GM12875 (cell line): ENCODE measurements at regions not wholly inside any gene's neighbourhood (a gene's known extent, or its start where the extent isn't known, plus 50 kb on each side); places are given as distances from the start of the nearest gene placed in this dataset.
"Not testable (repeated sequence)": the region's sequence is repeated elsewhere in the genome, so short reads cannot be mapped to it uniquely, and the experiment has no call there.

Experiments
- H3K4me3 ChIP-seq: one replicate; pipeline ENCODE4 v1.5.1; 2011; ENCODE audit warnings: low read depth, low read length, control low read depth
- TF ChIP-seq, protein P1 (sequence below): IDR thresholded peaks from 2 replicates; pipeline ENCODE4 v1.5.1; 2011; ENCODE audit warnings: low read depth, mild to moderate bottlenecking, control low read depth, inconsistent platforms, low read length, moderate library complexity, borderline replicate concordance; ENCODE audit not compliant: insufficient read depth

- H3K4me3 ChIP-seq = no peak overlapping the region
Observed at GRCh38 chr2:58475756-58476155, 234.6 kb upstream of the FANCL start.

DNA sequence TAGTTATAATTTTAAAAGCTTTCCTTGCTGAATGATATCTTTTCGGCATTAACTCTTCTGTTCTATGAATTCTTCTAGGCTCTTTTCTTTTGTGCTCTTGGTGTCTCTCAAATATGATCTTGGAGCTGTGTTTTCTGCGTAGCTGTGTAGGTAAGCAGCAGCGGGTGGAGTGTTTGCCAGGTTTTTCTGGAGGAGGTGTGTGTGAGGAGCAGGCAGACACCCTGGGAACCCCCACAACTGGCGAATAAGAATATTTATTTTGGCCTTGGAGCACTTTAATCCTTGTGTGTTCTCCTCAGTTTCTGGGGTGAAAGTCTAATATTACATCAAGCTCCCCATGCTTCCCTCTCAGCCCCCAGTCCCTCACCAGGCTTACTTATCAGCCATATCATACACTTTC lies 232.0 kb upstream of the FANCL start:
- TF ChIP-seq, protein P1, sequence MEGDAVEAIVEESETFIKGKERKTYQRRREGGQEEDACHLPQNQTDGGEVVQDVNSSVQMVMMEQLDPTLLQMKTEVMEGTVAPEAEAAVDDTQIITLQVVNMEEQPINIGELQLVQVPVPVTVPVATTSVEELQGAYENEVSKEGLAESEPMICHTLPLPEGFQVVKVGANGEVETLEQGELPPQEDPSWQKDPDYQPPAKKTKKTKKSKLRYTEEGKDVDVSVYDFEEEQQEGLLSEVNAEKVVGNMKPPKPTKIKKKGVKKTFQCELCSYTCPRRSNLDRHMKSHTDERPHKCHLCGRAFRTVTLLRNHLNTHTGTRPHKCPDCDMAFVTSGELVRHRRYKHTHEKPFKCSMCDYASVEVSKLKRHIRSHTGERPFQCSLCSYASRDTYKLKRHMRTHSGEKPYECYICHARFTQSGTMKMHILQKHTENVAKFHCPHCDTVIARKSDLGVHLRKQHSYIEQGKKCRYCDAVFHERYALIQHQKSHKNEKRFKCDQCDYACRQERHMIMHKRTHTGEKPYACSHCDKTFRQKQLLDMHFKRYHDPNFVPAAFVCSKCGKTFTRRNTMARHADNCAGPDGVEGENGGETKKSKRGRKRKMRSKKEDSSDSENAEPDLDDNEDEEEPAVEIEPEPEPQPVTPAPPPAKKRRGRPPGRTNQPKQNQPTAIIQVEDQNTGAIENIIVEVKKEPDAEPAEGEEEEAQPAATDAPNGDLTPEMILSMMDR = no peak
- no peak overlapping the region for H3K4me3 ChIP-seq

More at GRCh38 chr2:58475756-58476155, 234.6 kb upstream of the FANCL start:
- TF ChIP-seq, protein P1 = no peak

DNA sequence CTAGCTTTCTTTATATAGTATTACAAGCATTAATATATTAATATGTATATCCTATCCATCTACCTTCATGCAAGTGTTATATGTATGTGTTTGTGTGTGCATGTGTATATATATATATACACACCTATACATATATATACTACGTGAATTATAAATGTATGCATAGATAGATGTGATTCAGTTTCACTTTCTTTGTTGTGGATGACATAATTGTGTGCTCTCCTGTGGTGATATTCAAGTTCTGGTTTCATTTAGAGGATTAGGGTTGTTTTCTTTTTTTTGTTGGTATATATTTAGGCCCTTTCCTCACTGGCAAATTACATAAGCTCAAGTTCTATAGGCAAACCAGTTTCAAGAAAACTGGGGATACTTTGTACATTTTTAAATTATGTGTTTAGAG lies 225.7 kb upstream of the FANCL start:
- TF ChIP-seq, protein P1 = no peak
- no peak overlapping the region for H3K4me3 ChIP-seq

DNA sequence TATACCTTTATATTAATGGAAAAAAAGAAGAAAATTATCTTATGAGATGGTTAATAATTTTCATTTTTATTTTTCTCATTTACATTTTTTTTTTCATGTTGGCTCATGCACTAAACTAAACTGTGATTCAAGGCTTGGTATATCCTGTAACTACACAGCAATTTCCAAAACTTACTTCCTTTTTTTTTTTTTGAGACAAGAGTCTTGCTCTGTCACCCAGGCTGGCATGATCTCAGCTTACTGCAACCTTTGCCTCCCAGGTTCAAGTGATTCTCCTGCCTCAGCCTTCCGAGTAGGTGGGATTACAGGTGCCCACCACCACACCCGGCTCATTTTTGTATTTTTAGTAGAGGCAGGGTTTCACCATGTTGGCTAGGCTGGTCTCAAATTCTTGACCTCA lies 224.9 kb upstream of the FANCL start:
- not testable (repeated sequence) for H3K4me3 ChIP-seq

- TF ChIP-seq, protein P1 = no peak
- H3K4me3 ChIP-seq = no peak overlapping the region
Observed at GRCh38 chr2:58460670-58461069, 219.5 kb upstream of the FANCL start.

DNA sequence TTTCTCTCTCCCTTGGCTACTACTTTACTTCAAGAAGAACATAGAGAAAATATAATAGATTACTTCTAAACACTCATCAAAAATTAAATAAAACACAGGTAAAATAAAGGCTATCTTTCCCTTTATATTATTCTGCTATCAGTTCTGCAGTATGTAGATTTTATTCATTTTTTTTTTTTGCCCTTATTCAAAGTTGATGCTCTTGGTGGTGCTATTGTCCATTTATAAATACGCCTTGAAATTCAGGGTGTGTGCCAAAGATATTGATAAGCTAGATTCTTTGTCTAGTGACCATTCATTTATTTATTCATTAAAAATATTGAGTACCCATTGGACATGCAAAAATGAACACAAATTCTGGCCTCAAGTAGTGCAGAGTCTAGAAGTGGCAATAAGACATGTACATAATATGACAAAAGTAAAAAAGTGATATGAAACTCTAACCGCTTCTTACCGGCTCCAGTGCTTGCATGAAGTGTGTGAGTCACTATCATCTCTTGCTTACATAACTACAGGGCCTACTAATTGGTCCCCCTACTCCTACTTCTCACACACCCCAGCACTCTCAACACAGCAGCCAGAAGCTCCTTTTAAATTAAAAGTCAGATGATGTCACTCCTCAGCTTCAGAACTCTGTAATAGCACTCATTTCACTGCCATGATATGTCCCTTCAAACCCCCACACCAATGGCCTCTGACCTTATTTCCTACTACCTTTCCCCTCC lies 208.3 kb upstream of the FANCL start:
- TF ChIP-seq, protein P1 = no peak
- H3K4me3 ChIP-seq = no peak overlapping the region

GRCh38 chr2:58448845-58449244 lies 207.7 kb upstream of the FANCL start:
- TF ChIP-seq, protein P1 = no peak
- no peak overlapping the region for H3K4me3 ChIP-seq
